ENCODE measurements at regions not wholly inside any gene's neighbourhood (a gene's known extent, or its start where the extent isn't known, plus 50 kb on each side); places are given as distances from the start of the nearest gene placed in this dataset.

DNA sequence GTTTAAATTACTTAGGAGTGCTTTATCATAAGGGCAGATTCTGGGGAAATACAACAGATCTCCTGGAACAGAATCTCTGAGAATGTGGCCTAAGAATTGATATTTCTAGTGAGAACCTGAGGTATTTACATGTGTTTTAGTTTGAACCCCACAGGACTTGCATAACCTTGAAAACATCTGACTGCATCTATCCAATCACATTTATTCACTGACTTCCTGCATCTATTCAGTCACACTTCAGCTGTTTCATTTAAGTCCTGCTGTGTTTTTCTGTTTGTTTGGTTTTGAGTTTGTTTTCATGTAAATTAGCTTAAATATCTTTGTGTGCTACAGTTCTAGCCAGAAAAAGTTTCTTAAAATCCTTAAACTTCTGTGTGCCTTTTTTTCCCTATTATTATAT lies 1260.7 kb downstream of the PLA2G4A start:
- TF ChIP-seq, protein P1, sequence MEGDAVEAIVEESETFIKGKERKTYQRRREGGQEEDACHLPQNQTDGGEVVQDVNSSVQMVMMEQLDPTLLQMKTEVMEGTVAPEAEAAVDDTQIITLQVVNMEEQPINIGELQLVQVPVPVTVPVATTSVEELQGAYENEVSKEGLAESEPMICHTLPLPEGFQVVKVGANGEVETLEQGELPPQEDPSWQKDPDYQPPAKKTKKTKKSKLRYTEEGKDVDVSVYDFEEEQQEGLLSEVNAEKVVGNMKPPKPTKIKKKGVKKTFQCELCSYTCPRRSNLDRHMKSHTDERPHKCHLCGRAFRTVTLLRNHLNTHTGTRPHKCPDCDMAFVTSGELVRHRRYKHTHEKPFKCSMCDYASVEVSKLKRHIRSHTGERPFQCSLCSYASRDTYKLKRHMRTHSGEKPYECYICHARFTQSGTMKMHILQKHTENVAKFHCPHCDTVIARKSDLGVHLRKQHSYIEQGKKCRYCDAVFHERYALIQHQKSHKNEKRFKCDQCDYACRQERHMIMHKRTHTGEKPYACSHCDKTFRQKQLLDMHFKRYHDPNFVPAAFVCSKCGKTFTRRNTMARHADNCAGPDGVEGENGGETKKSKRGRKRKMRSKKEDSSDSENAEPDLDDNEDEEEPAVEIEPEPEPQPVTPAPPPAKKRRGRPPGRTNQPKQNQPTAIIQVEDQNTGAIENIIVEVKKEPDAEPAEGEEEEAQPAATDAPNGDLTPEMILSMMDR (conservative IDR thresholded peaks at IDR 0.05) = no peak
- no peak for TF ChIP-seq EZH2 (IDR thresholded peaks at IDR 0.05; ENCODE audit: low read depth)

Data from PC-9 (cell line).